SK-N-SH treated with all-trans-retinoic acid at 6 μM for 48 hours (cell line): ENCODE measurements at regions not wholly inside any gene's neighbourhood (a gene's known extent, or its start where the extent isn't known, plus 50 kb on each side); places are given as distances from the start of the nearest gene placed in this dataset.

Experiments
- ATAC-seq: fragments of 200-7000 bp; cut with Tn5 transposase; 3 replicates; pipeline ENCODE4 v1.9.1; 2020; ENCODE audit warnings: mild to moderate bottlenecking, moderate library complexity
- ARNTL ChIP-seq: fragments of 450-650 bp; formaldehyde crosslinking; IDR thresholded peaks from 2 replicates; pipeline ENCODE4 v1.5.0; 2020; ENCODE audit warnings: low read depth, mild to moderate bottlenecking, moderate library complexity, borderline replicate concordance
- BACH2 ChIP-seq: fragments of 250-450 bp; sonication (Bioruptor Pico); IDR thresholded peaks from 2 replicates; pipeline ENCODE4 v1.9.0; 2021; ENCODE audit warnings: mild to moderate bottlenecking, borderline replicate concordance
- CSDC2 ChIP-seq: fragments of 250-450 bp; sonication (Bioruptor Pico); IDR thresholded peaks from 2 replicates; pipeline ENCODE4 v1.5.0; 2020; ENCODE audit warnings: mild to moderate bottlenecking, moderate library complexity
- ESRRG ChIP-seq: fragments of 250-450 bp; sonication (Bioruptor Pico); IDR thresholded peaks from 2 replicates; pipeline ENCODE4 v1.6.1; 2021; ENCODE audit warnings: mild to moderate bottlenecking
- GLIS3 ChIP-seq: fragments of 250-450 bp; sonication (Bioruptor Pico); IDR thresholded peaks from 2 replicates; pipeline ENCODE4 v1.5.0; 2020; ENCODE audit warnings: mild to moderate bottlenecking, moderate library complexity
- ISL1 ChIP-seq: fragments of 250-450 bp; sonication (Bioruptor Pico); IDR thresholded peaks from 2 replicates; pipeline ENCODE4 v2.1.2; 2022; ENCODE audit warnings: mild to moderate bottlenecking, moderate library complexity
- OSR1 ChIP-seq: fragments of 250-450 bp; sonication (Bioruptor Pico); IDR thresholded peaks from 2 replicates; pipeline ENCODE4 v1.8.0; 2022; ENCODE audit warnings: moderate library complexity, mild to moderate bottlenecking, inconsistent platforms
- PPARA ChIP-seq: fragments of 250-450 bp; sonication (Bioruptor Pico); IDR thresholded peaks from 2 replicates; pipeline ENCODE4 v1.5.0; 2020; ENCODE audit warnings: mild to moderate bottlenecking, borderline replicate concordance
- RARB ChIP-seq: fragments of 250-450 bp; sonication (Bioruptor Pico); IDR thresholded peaks from 2 replicates; pipeline ENCODE4 v1.8.0; 2021; ENCODE audit warnings: mild to moderate bottlenecking, moderate library complexity
- SNAI2 ChIP-seq: fragments of 250-450 bp; sonication (Bioruptor Pico); IDR thresholded peaks from 2 replicates; pipeline ENCODE4 v1.5.0; 2020; ENCODE audit warnings: mild to moderate bottlenecking, moderate library complexity
- TCF4 ChIP-seq: fragments of 250-450 bp; sonication (Bioruptor Pico); IDR thresholded peaks from 2 replicates; pipeline ENCODE4 v1.8.0; 2021; ENCODE audit warnings: mild to moderate bottlenecking, moderate library complexity, borderline replicate concordance
- TOX ChIP-seq: fragments of 250-450 bp; sonication (Bioruptor Pico); IDR thresholded peaks from 2 replicates; pipeline ENCODE4 v1.8.0; 2021; ENCODE audit warnings: mild to moderate bottlenecking, moderate library complexity, borderline replicate concordance
- ZC3H10 ChIP-seq: fragments of 250-450 bp; sonication (Bioruptor Pico); IDR thresholded peaks from 2 replicates; pipeline ENCODE4 v1.5.1; 2021; ENCODE audit warnings: mild to moderate bottlenecking, moderate library complexity
- ZFP3 ChIP-seq: fragments of 250-450 bp; sonication (Bioruptor Pico); IDR thresholded peaks from 2 replicates; pipeline ENCODE4 v1.5.0; 2020; ENCODE audit warnings: mild to moderate bottlenecking, moderate library complexity
- ZNF565 ChIP-seq: fragments of 450-650 bp; formaldehyde crosslinking; conservative IDR thresholded peaks from 2 replicates; pipeline ENCODE4 v1.5.0; 2020; ENCODE audit warnings: low read depth, mild to moderate bottlenecking, moderate library complexity
- ZNF70 ChIP-seq: fragments of 450-650 bp; formaldehyde crosslinking; IDR thresholded peaks from 2 replicates; pipeline ENCODE4 v1.5.0; 2020; ENCODE audit warnings: mild to moderate bottlenecking, moderate library complexity
- ZNF8 ChIP-seq: fragments of 450-650 bp; formaldehyde crosslinking; IDR thresholded peaks from 2 replicates; pipeline ENCODE4 v1.5.0; 2020; ENCODE audit warnings: mild to moderate bottlenecking, moderate library complexity
- TF ChIP-seq, protein P1 (sequence below): fragments of 250-450 bp; sonication (Bioruptor Pico); IDR thresholded peaks from 2 replicates; pipeline ENCODE4 v1.8.0; 2021; ENCODE audit warnings: low read depth, mild to moderate bottlenecking, moderate library complexity, borderline replicate concordance
- TF ChIP-seq, protein P2 (sequence below): fragments of 250-450 bp; sonication (Bioruptor Pico); IDR thresholded peaks from 2 replicates; pipeline ENCODE4 v1.8.0; 2020; ENCODE audit warnings: mild to moderate bottlenecking, moderate library complexity, borderline replicate concordance
- TF ChIP-seq, protein P3 (sequence below): fragments of 250-450 bp; sonication (Bioruptor Pico); IDR thresholded peaks from 2 replicates; pipeline ENCODE4 v1.5.0; 2020; ENCODE audit warnings: mild to moderate bottlenecking, moderate library complexity

DNA sequence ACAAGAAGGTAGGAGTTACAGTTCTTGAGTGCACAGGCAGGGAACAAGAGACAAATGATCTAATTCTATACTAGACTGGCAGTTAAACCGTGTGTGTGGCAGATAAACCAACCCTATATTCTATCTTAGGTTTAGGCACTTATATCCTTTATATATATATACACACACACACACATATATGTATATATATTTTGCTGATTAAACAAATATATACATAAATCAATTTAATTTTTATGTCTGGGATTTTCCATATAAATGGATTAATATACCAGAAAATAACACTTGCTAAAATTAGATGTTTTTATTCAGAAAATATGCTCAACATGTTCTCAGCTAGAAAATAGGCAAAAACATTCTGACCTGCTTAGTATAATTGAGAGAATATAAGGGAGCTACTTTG is 887.9 kb upstream of the KLHL29 start:
- no peak for TF ChIP-seq ARNTL
- no peak for TF ChIP-seq ZNF565 (CRISPR knock-in tag)
- TF ChIP-seq, protein P1, sequence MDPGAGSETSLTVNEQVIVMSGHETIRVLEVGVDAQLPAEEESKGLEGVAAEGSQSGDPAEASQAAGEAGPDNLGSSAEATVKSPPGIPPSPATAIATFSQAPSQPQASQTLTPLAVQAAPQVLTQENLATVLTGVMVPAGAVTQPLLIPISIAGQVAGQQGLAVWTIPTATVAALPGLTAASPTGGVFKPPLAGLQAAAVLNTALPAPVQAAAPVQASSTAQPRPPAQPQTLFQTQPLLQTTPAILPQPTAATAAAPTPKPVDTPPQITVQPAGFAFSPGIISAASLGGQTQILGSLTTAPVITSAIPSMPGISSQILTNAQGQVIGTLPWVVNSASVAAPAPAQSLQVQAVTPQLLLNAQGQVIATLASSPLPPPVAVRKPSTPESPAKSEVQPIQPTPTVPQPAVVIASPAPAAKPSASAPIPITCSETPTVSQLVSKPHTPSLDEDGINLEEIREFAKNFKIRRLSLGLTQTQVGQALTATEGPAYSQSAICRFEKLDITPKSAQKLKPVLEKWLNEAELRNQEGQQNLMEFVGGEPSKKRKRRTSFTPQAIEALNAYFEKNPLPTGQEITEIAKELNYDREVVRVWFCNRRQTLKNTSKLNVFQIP (CRISPR knock-in tag): no peak
- no peak for TF ChIP-seq ZFP3 (CRISPR knock-in tag)
- no peak for TF ChIP-seq TCF4
- TF ChIP-seq, protein P2, sequence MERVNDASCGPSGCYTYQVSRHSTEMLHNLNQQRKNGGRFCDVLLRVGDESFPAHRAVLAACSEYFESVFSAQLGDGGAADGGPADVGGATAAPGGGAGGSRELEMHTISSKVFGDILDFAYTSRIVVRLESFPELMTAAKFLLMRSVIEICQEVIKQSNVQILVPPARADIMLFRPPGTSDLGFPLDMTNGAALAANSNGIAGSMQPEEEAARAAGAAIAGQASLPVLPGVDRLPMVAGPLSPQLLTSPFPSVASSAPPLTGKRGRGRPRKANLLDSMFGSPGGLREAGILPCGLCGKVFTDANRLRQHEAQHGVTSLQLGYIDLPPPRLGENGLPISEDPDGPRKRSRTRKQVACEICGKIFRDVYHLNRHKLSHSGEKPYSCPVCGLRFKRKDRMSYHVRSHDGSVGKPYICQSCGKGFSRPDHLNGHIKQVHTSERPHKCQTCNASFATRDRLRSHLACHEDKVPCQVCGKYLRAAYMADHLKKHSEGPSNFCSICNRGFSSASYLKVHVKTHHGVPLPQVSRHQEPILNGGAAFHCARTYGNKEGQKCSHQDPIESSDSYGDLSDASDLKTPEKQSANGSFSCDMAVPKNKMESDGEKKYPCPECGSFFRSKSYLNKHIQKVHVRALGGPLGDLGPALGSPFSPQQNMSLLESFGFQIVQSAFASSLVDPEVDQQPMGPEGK: no peak
- no peak for TF ChIP-seq ISL1
- TF ChIP-seq BACH2 (CRISPR knock-in tag): no peak
- no peak for TF ChIP-seq ZNF8 (CRISPR knock-in tag)
- TF ChIP-seq ESRRG (CRISPR knock-in tag): no peak
- TF ChIP-seq SNAI2 (CRISPR knock-in tag): no peak
- no peak for TF ChIP-seq TOX
- TF ChIP-seq ZC3H10: no peak
- TF ChIP-seq OSR1 (CRISPR knock-in tag): no peak
- TF ChIP-seq RARB (CRISPR knock-in tag): no peak
- no peak for TF ChIP-seq ZNF70 (CRISPR knock-in tag)
- TF ChIP-seq GLIS3: no peak
- TF ChIP-seq, protein P3, sequence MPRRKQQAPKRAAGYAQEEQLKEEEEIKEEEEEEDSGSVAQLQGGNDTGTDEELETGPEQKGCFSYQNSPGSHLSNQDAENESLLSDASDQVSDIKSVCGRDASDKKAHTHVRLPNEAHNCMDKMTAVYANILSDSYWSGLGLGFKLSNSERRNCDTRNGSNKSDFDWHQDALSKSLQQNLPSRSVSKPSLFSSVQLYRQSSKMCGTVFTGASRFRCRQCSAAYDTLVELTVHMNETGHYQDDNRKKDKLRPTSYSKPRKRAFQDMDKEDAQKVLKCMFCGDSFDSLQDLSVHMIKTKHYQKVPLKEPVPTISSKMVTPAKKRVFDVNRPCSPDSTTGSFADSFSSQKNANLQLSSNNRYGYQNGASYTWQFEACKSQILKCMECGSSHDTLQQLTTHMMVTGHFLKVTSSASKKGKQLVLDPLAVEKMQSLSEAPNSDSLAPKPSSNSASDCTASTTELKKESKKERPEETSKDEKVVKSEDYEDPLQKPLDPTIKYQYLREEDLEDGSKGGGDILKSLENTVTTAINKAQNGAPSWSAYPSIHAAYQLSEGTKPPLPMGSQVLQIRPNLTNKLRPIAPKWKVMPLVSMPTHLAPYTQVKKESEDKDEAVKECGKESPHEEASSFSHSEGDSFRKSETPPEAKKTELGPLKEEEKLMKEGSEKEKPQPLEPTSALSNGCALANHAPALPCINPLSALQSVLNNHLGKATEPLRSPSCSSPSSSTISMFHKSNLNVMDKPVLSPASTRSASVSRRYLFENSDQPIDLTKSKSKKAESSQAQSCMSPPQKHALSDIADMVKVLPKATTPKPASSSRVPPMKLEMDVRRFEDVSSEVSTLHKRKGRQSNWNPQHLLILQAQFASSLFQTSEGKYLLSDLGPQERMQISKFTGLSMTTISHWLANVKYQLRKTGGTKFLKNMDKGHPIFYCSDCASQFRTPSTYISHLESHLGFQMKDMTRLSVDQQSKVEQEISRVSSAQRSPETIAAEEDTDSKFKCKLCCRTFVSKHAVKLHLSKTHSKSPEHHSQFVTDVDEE (CRISPR knock-in tag): no peak
- no peak for ATAC-seq

DNA sequence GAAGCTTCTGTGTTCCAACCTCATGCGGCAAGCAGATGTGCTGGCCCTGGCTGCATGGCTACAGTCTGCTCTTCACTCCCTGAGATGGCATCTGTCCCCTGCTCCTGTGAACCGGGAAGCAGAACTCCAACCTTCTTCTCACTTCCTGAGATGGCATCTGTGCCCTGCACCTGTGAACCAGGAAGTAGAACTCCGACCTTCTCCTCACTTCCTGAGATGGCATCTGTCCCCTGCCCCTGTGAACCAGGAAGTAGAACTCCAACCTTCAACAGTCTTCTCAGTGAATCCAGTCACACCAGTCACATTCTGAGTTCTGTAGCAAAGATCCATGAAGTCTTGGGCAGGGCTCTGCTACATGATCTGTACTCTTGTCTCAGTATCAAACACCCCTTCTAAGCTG is 887.2 kb upstream of the KLHL29 start:
- ATAC-seq: no peak
- TF ChIP-seq ZC3H10 (no peak), ESRRG (CRISPR knock-in tag) (no peak), BACH2 (CRISPR knock-in tag) (no peak)
- TF ChIP-seq, protein P2: no peak

DNA sequence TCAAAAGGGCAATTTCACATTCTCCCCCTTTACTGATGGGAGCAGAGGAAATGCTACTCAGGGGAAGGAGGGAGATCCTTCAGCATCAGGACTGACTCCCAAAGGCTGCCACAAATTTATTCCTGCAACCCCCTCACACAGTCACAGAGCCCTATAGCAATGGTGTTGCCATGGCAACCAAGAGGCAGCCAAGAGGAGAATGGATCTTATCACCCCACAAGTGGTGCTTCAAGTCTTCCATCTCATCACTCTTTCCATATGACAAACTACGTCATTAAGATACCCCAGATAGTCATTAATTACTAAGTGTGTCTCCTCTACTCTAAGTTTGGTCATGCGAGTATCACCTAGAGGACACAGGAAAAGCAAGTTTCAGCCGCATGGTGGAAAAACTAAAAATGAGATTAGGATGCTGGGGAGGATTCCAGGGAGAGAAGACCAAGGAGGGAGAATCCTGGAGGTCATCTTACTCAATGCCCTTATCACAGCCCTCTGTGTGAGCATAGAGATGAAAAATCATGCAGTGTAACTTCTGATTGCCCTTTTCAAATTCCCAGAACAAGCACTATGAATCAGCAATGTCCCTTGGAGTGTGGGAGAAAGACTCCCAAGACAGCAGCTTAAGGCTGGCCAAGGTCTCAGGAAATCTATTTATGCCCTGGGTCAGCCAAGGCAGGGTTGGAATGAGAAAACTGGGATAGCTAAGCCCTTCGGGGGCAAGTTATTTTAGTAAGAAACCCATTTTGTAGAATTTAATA is 885.7 kb upstream of the KLHL29 start:
- ATAC-seq: no peak
- TF ChIP-seq CSDC2 (CRISPR knock-in tag): no peak
- TF ChIP-seq, protein P3 (CRISPR knock-in tag): no peak
- TF ChIP-seq PPARA: no peak
- TF ChIP-seq ISL1: no peak
- TF ChIP-seq TCF4: no peak
- TF ChIP-seq ARNTL: no peak
- no peak for TF ChIP-seq ZNF8 (CRISPR knock-in tag)
- TF ChIP-seq SNAI2 (CRISPR knock-in tag): no peak
- no peak for TF ChIP-seq ESRRG (CRISPR knock-in tag)
- no peak for TF ChIP-seq RARB (CRISPR knock-in tag)
- no peak for TF ChIP-seq ZNF565 (CRISPR knock-in tag)
- TF ChIP-seq, all 23 proteins: peak for 0
